Activated naive CD4-positive, alpha-beta T cell treated with anti-CD3 and anti-CD28 coated beads, Interleukin-2, amount 10 ng/mL, durations not matched to agents 7 days and 5 days (primary cell): ENCODE measurements at regions not wholly inside any gene's neighbourhood (a gene's known extent, or its start where the extent isn't known, plus 50 kb on each side); places are given as distances from the start of the nearest gene placed in this dataset.

ENCODE experiments used
- CTCF ChIA-PET: fragments of 350-600 bp; sonication (Branson Sonifier 250); formaldehyde crosslinking; loops from one replicate; lab custom pipeline; 2021; ENCODE audit warnings: antibody characterized with exemption; lab: Charles Lee
- DNase-seq: peaks from one replicate; pipeline ENCODE4 v3.0.0-alpha.2; 2020
- H3K27ac Mint-ChIP-seq: one replicate; pipeline ENCODE4 v1.8.0; 2021; ENCODE audit warnings: mild to moderate bottlenecking, moderate library complexity, mixed read lengths
- H3K27me3 Mint-ChIP-seq: one replicate; pipeline ENCODE4 v1.8.0; 2021; ENCODE audit warnings: mild to moderate bottlenecking, mixed read lengths
- H3K36me3 Mint-ChIP-seq: one replicate; pipeline ENCODE4 v1.8.0; 2021; ENCODE audit warnings: mixed read lengths
- H3K4me1 Mint-ChIP-seq: one replicate; pipeline ENCODE4 v1.8.0; 2021; ENCODE audit warnings: mixed read lengths
- H3K4me3 Mint-ChIP-seq: one replicate; pipeline ENCODE4 v1.8.0; 2021; ENCODE audit warnings: mild to moderate bottlenecking, moderate library complexity, mixed read lengths
- H3K9me3 Mint-ChIP-seq: one replicate; pipeline ENCODE4 v1.8.0; 2021; ENCODE audit warnings: mixed read lengths

DNA sequence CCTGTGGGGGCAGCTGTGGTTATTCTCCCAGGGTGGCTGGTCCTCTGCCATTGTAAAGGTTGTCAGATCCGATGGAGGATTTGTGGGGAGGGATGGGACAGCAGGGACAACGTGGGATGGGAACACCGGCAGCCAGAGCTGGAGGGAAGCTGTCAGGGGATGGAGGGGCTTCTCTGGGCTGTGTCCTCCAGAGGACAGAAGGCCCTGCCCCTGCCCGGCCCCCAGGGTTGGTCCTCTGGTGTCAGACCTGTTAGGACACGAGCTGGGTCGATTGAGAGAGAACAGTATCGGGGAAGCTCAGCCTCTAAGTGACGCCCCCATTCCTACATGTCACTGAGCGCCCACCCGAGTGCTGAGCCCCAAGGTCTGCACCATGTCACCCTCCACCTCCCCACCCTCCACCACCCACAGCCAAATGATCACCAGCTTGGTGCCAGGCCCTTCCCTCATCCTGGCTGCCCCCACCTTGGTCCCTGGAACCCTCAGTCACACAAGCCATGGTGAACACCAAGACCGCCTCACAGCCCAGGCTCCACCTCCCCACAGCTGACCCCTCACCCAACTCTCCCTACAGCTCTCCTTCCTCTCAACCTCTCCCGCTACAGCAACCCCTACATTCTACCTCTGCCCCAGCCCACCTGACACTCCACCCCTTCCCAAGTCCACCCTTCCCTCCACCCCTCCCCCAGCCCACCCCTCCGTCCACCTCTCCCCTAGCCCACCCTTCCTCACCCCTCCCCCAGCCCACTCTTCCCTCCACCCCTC lies 244.4 kb downstream of the MATN1 start:
- no peak for DNase-seq
- peaks cover 10% of the 10 kb centered on the region for H3K9me3 Mint-ChIP-seq
- H3K27ac Mint-ChIP-seq, result peak overlapping the region; percentile 45
- no peaks in the 10 kb centered on the region for H3K4me1 Mint-ChIP-seq
- H3K36me3 Mint-ChIP-seq, result no peaks in the 10 kb centered on the region
- CTCF ChIA-PET, result no interaction called here
- no peak overlapping the region for H3K4me3 Mint-ChIP-seq
- H3K27me3 Mint-ChIP-seq, result peaks cover 8% of the 10 kb centered on the region

GRCh38 chr1:30478283-30478682 lies 245.1 kb downstream of the MATN1 start:
- no peak for DNase-seq
- peaks cover 10% of the 10 kb centered on the region for H3K9me3 Mint-ChIP-seq
- no peaks in the 10 kb centered on the region for H3K36me3 Mint-ChIP-seq
- CTCF ChIA-PET, result no interaction called here
- peaks cover 8% of the 10 kb centered on the region for H3K27me3 Mint-ChIP-seq
- H3K4me3 Mint-ChIP-seq, result no peak overlapping the region
- H3K27ac Mint-ChIP-seq, result no peak overlapping the region
- H3K4me1 Mint-ChIP-seq, result no peaks in the 10 kb centered on the region

DNA sequence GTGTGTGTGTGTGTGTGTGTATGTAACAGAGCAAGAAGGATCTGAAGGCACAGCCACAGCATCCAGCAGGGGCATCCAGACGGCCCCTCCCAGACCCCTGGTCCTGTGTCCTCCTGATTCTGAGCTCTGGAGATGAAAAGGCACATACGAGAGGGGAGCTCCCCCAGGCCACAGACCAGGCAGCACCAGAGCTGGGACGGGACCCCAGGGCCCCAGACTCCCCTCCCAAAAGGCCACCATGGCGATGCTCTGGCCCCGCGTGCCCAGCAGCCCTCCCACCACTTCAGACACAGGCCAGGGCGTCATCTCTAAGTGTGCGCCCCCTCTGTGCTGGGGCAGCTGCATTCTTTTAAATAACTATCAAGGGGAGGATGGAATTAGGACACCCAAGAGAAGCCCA lies 245.8 kb downstream of the MATN1 start:
- Mint-ChIP-seq H3K4me3 (no peak overlapping the region), H3K27ac (no peak overlapping the region), H3K27me3 (peaks cover 8% of the 10 kb centered on the region), H3K9me3 (peaks cover 10% of the 10 kb centered on the region), H3K4me1 (no peaks in the 10 kb centered on the region), H3K36me3 (no peaks in the 10 kb centered on the region)
- DNase-seq, result no peak
- CTCF ChIA-PET, result no interaction called here

GRCh38 chr1:30476911-30477459 lies 246.4 kb downstream of the MATN1 start:
- peaks cover 8% of the 10 kb centered on the region for H3K9me3 Mint-ChIP-seq
- H3K27me3 Mint-ChIP-seq, result peaks cover 8% of the 10 kb centered on the region
- no peak for DNase-seq
- no peaks in the 10 kb centered on the region for H3K36me3 Mint-ChIP-seq
- H3K4me3 Mint-ChIP-seq, result no peak overlapping the region
- H3K27ac Mint-ChIP-seq, result no peak overlapping the region
- CTCF ChIA-PET, result no interaction called here
- H3K4me1 Mint-ChIP-seq, result no peaks in the 10 kb centered on the region

DNA sequence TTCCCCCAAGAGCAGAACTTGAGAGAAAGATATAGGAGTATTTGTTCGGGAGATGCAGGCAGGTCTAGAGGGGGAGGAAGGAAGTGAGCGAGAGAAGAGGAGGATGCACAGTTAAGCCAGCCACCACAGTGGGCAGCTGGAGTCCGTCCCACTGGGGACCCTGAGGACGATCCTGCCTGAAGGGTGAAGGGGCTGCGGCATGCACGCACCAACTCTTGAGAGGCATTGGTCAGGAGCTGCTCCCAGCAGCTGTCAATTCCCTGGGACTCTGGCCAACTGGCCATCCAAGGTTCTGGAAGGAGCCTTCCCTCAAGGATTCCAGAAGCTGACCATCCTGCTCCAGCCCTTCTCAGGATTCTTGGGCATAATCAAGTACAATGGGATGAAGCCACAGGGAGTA lies 246.9 kb downstream of the MATN1 start:
- no peak for DNase-seq
- Mint-ChIP-seq H3K4me1 (no peaks in the 10 kb centered on the region), H3K27me3 (peaks cover 8% of the 10 kb centered on the region), H3K27ac (no peak overlapping the region), H3K9me3 (peaks cover 3% of the 10 kb centered on the region), H3K36me3 (no peaks in the 10 kb centered on the region), H3K4me3 (no peak overlapping the region)
- CTCF ChIA-PET, result no interaction called here

GRCh38 chr1:30475966-30476365 lies 247.4 kb downstream of the MATN1 start:
- H3K36me3 Mint-ChIP-seq, result no peaks in the 10 kb centered on the region
- peaks cover 3% of the 10 kb centered on the region for H3K9me3 Mint-ChIP-seq
- CTCF ChIA-PET, result no interaction called here
- H3K4me3 Mint-ChIP-seq, result no peak overlapping the region
- no peaks in the 10 kb centered on the region for H3K4me1 Mint-ChIP-seq
- H3K27ac Mint-ChIP-seq, result no peak overlapping the region
- peaks cover 11% of the 10 kb centered on the region for H3K27me3 Mint-ChIP-seq
- no peak for DNase-seq

- H3K4me3 Mint-ChIP-seq, result no peak overlapping the region
- no peak for DNase-seq
- CTCF ChIA-PET, result no interaction called here
- H3K36me3 Mint-ChIP-seq, result no peaks in the 10 kb centered on the region
- peaks cover 12% of the 10 kb centered on the region for H3K27me3 Mint-ChIP-seq
- no peak overlapping the region for H3K27ac Mint-ChIP-seq
- H3K4me1 Mint-ChIP-seq, result no peaks in the 10 kb centered on the region
- no peaks in the 10 kb centered on the region for H3K9me3 Mint-ChIP-seq
Observed at GRCh38 chr1:30475201-30475600, 248.2 kb downstream of the MATN1 start.

DNA sequence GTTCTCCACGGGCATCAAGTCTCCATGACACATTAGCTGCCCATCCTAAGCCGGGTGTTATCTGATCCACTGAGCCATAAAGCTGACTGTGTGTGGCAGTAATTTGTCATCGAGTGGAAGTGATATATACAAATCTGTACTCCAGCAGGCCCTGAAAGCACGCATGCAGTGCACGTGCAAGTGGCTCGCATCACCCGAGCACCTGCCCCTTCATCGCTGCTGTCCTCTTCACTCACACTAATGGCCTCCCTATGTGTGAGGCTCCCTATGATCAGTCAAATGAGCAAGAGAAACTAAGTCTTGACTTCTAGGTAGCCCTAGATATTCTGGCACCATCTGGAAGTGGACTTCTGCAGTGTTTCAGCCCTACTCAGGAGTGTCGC lies 248.6 kb downstream of the MATN1 start:
- Mint-ChIP-seq H3K4me3 (no peak overlapping the region), H3K27me3 (peaks cover 8% of the 10 kb centered on the region), H3K4me1 (no peaks in the 10 kb centered on the region), H3K36me3 (no peaks in the 10 kb centered on the region), H3K27ac (no peak overlapping the region), H3K9me3 (no peaks in the 10 kb centered on the region)
- DNase-seq, result no peak
- CTCF ChIA-PET, result no interaction called here

DNA sequence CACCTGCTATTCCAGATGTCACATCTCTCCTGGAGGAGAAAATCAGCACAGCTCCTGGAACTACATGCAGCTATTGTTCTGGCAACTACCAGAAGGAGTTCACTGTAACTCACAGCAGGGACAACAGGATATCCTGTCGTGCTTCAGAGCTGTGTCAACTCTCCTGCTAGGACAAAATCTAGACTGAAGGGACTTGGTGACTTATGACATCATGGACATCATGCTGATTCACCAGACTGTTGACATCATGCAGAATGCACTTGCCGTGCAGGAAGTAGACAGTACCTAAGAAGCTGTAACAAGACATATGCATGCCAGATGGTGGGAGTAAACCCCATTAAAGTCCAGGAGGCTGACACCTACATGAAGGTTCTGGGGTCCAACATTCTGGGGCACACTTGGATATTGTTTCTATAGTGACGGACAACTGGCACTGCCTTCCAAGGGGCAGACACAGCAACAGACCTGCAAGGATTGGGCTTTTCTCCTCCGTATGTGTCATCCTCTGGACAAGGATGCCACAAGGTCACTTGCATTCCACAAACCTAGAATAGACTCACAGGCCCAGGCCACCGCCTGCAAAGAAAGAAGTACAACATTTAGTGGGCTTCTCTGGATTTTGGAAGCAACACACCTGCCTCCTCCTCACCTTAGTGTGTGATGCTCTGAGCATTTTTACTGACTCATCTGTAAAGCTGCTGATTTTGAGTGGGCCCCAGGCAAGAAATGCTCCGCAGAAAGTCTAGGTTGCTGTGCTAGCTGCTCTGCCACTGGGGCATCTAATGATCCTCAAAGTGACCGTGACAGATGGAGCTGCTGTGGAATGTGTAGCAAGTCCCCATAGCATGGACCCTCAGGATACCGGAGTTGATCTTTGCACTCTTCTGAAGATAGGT lies 249.2 kb downstream of the MATN1 start:
- Mint-ChIP-seq H3K4me3 (no peak overlapping the region), H3K36me3 (no peaks in the 10 kb centered on the region), H3K27me3 (peaks cover 8% of the 10 kb centered on the region), H3K9me3 (no peaks in the 10 kb centered on the region), H3K4me1 (no peaks in the 10 kb centered on the region), H3K27ac (no peak overlapping the region)
- CTCF ChIA-PET, result no interaction called here
- no peak for DNase-seq

GRCh38 chr1:30472526-30472925 lies 250.9 kb downstream of the MATN1 start:
- no peak for DNase-seq
- Mint-ChIP-seq H3K4me1 (no peaks in the 10 kb centered on the region), H3K27me3 (peaks cover 8% of the 10 kb centered on the region), H3K9me3 (no peaks in the 10 kb centered on the region), H3K36me3 (no peaks in the 10 kb centered on the region), H3K27ac (no peak overlapping the region), H3K4me3 (no peak overlapping the region)
- CTCF ChIA-PET, result no interaction called here

GRCh38 chr1:30472009-30472408 lies 251.4 kb downstream of the MATN1 start:
- Mint-ChIP-seq H3K27ac (no peak overlapping the region), H3K4me1 (no peaks in the 10 kb centered on the region), H3K36me3 (no peaks in the 10 kb centered on the region), H3K4me3 (no peak overlapping the region), H3K9me3 (no peaks in the 10 kb centered on the region), H3K27me3 (peaks cover 5% of the 10 kb centered on the region)
- DNase-seq, result no peak
- CTCF ChIA-PET, result no interaction called here

- CTCF ChIA-PET, result no interaction called here
- Mint-ChIP-seq H3K27me3 (peaks cover 4% of the 10 kb centered on the region), H3K27ac (no peak overlapping the region), H3K36me3 (no peaks in the 10 kb centered on the region), H3K4me1 (no peaks in the 10 kb centered on the region), H3K9me3 (no peaks in the 10 kb centered on the region), H3K4me3 (no peak overlapping the region)
- no peak for DNase-seq
Observed at GRCh38 chr1:30471307-30471706, 252.1 kb downstream of the MATN1 start.

DNA sequence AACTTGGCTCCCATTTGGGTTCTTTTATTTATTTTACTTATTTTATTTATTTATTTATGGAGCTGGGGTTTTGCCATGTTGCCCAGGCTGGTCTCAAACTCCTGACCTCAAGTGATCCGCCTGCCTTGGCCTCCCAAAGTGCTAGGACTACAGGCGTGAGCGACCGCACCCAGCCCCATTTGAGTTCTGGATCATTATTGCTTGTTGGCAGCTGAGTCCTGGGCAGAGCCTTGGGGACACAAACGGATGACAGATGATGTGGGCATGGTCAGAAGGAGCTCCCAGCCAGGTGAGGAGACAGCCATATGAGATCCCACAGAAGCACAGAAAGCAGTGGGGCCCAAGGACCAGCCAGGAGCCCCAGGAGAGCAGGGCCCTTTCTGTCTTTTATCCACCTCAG lies 254.0 kb downstream of the MATN1 start:
- CTCF ChIA-PET, result no interaction called here
- H3K27me3 Mint-ChIP-seq, result peaks cover 4% of the 10 kb centered on the region
- H3K27ac Mint-ChIP-seq, result no peak overlapping the region
- H3K36me3 Mint-ChIP-seq, result no peaks in the 10 kb centered on the region
- H3K4me3 Mint-ChIP-seq, result no peak overlapping the region
- H3K9me3 Mint-ChIP-seq, result no peaks in the 10 kb centered on the region
- no peak for DNase-seq
- H3K4me1 Mint-ChIP-seq, result no peaks in the 10 kb centered on the region

- Mint-ChIP-seq H3K4me3 (no peak overlapping the region), H3K27me3 (peaks cover 4% of the 10 kb centered on the region), H3K9me3 (no peaks in the 10 kb centered on the region), H3K36me3 (no peaks in the 10 kb centered on the region), H3K4me1 (no peaks in the 10 kb centered on the region), H3K27ac (no peak overlapping the region)
- CTCF ChIA-PET, result interaction anchor here (0.9 kb wide), 1 partner anchor 241 kb away, joined by 3 read pairs; no protein-coding TSS in a partner anchor
- DNase-seq, result no peak
Observed at GRCh38 chr1:30467101-30467500, 256.3 kb downstream of the MATN1 start.
